ENCODE measurements at regions not wholly inside any gene's neighbourhood (a gene's known extent, or its start where the extent isn't known, plus 50 kb on each side); places are given as distances from the start of the nearest gene placed in this dataset.

DNA sequence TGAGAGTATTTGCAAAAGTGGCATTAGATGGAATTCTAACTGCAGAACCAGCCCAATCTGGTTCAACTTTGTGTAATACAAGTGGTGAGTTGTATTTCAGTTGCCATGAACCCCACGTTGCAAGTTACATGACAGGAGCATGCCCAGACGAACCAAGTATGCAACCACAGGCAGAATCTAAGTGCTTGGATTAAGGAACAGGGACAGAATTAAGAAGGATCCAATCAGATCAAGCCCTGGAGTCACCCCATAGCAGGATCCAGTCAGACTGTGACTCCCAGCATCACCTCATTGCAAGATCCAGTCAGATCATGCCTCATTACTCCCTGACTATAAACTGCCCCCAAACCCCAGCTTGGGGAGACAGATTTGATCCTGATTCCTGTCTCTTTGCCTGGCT is 388.7 kb upstream of the NRP1 start:
- no peak overlapping the region for H3K4me3 ChIP-seq (ENCODE audit: low read depth, low read length)
- no peak overlapping the region for H3K4me3 Mint-ChIP-seq (ENCODE audit: unreplicated experiment)
- H3K36me3 ChIP-seq (ENCODE audit: control insufficient read depth, insufficient read depth, low read length), result no peaks in the 10 kb centered on the region
- no peaks in the 10 kb centered on the region for H3K36me3 Mint-ChIP-seq (ENCODE audit: insufficient read depth, unreplicated experiment)
- no peak for DNase-seq
- H3K27me3 Mint-ChIP-seq (ENCODE audit: insufficient read depth, unreplicated experiment), result no peaks in the 10 kb centered on the region
- CTCF ChIA-PET, result no interaction called here
- no TSS peak for BruUV-seq (replicated peaks)
- peaks cover 12% of the 10 kb centered on the region for H3K9me3 Mint-ChIP-seq (ENCODE audit: unreplicated experiment)
- no peaks in the 10 kb centered on the region for H3K27me3 ChIP-seq (replicated peaks; ENCODE audit: control insufficient read depth, insufficient read depth, low read length)
- TF ChIP-seq CTCF (IDR thresholded peaks at IDR 0.05; ENCODE audit: insufficient read depth in 1 of 2, low read depth in 1 of 2, low read length in 1 of 2, severe bottlenecking in 1 of 2, unreplicated experiment in 1 of 2), result no peak
- no peak overlapping the region for H3K27ac Mint-ChIP-seq (ENCODE audit: unreplicated experiment)
- POLR2A ChIA-PET, result no interaction called here
- H3K4me1 ChIP-seq, result no peaks in the 10 kb centered on the region
- intact Hi-C loops (cut with micrococcal nuclease; ENCODE audit: unreplicated experiment), result no loop called here
- no peaks in the 10 kb centered on the region for H3K4me1 Mint-ChIP-seq (ENCODE audit: low read depth, unreplicated experiment)
- H3K9me3 ChIP-seq, result peaks cover 23% of the 10 kb centered on the region

GRCh38 chr10:33722067-33722466 is 387.6 kb upstream of the NRP1 start:
- POLR2A ChIA-PET, result no interaction called here
- H3K4me1 Mint-ChIP-seq (ENCODE audit: low read depth, unreplicated experiment), result no peaks in the 10 kb centered on the region
- no peak for TF ChIP-seq CTCF (IDR thresholded peaks at IDR 0.05; ENCODE audit: insufficient read depth in 1 of 2, low read depth in 1 of 2, low read length in 1 of 2, severe bottlenecking in 1 of 2, unreplicated experiment in 1 of 2)

DNA sequence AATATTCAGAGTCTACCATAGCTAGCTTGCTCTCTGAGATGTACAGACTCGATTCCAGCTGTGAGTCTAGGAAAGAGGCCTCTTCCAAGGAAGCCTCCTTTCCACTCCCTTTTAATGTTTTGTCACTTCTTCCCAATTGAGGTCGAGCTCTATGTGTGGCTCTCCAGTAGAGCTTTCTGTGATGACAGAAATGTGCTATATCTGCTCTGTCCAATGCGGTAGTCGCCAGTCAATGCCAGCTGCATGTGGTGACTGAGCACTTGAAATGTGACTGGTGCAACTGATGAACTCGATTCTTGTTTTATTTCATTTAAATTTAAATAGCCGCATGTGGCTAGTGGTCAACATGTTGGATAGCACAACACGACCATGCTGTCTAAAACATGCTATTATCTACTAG is 387.0 kb upstream of the NRP1 start:
- intact Hi-C loops (cut with micrococcal nuclease; ENCODE audit: unreplicated experiment), result no loop called here
- POLR2A ChIA-PET, result no interaction called here
- Mint-ChIP-seq H3K27ac (ENCODE audit: unreplicated experiment) (no peak overlapping the region), H3K4me1 (ENCODE audit: low read depth, unreplicated experiment) (no peaks in the 10 kb centered on the region), H3K27me3 (ENCODE audit: insufficient read depth, unreplicated experiment) (no peaks in the 10 kb centered on the region), H3K9me3 (ENCODE audit: unreplicated experiment) (peaks cover 10% of the 10 kb centered on the region), H3K36me3 (ENCODE audit: insufficient read depth, unreplicated experiment) (no peaks in the 10 kb centered on the region), H3K4me3 (ENCODE audit: unreplicated experiment) (no peak overlapping the region)
- BruUV-seq (replicated peaks), result no TSS peak
- H3K9me3 ChIP-seq, result peaks cover 14% of the 10 kb centered on the region; the same call in 1 of the 2 replicates
- H3K4me1 ChIP-seq, result no peaks in the 10 kb centered on the region
- TF ChIP-seq CTCF (IDR thresholded peaks at IDR 0.05; ENCODE audit: insufficient read depth in 1 of 2, low read depth in 1 of 2, low read length in 1 of 2, severe bottlenecking in 1 of 2, unreplicated experiment in 1 of 2), result no peak
- no peaks in the 10 kb centered on the region for H3K36me3 ChIP-seq (ENCODE audit: control insufficient read depth, insufficient read depth, low read length)
- no peaks in the 10 kb centered on the region for H3K27me3 ChIP-seq (replicated peaks; ENCODE audit: control insufficient read depth, insufficient read depth, low read length)
- CTCF ChIA-PET, result no interaction called here
- no peak for DNase-seq
- no peak overlapping the region for H3K4me3 ChIP-seq (ENCODE audit: low read depth, low read length)

More at GRCh38 chr10:33722067-33722466, 387.6 kb upstream of the NRP1 start:
- H3K9me3 ChIP-seq, result peaks cover 14% of the 10 kb centered on the region; the same call in 1 of the 2 replicates
- Mint-ChIP-seq H3K9me3 (ENCODE audit: unreplicated experiment) (peaks cover 10% of the 10 kb centered on the region), H3K27me3 (ENCODE audit: insufficient read depth, unreplicated experiment) (no peaks in the 10 kb centered on the region), H3K4me3 (ENCODE audit: unreplicated experiment) (no peak overlapping the region), H3K36me3 (ENCODE audit: insufficient read depth, unreplicated experiment) (no peaks in the 10 kb centered on the region), H3K27ac (ENCODE audit: unreplicated experiment) (no peak overlapping the region)
- no peak for DNase-seq
- no peaks in the 10 kb centered on the region for H3K27me3 ChIP-seq (replicated peaks; ENCODE audit: control insufficient read depth, insufficient read depth, low read length)
- CTCF ChIA-PET, result no interaction called here
- H3K4me1 ChIP-seq, result no peaks in the 10 kb centered on the region
- intact Hi-C loops (cut with micrococcal nuclease; ENCODE audit: unreplicated experiment), result no loop called here
- no TSS peak for BruUV-seq (replicated peaks)
- no peak overlapping the region for H3K4me3 ChIP-seq (ENCODE audit: low read depth, low read length)
- H3K36me3 ChIP-seq (ENCODE audit: control insufficient read depth, insufficient read depth, low read length), result no peaks in the 10 kb centered on the region

All from Caco-2 (cell line).